GM06990 (cell line): ENCODE measurements at regions not wholly inside any gene's neighbourhood (a gene's known extent, or its start where the extent isn't known, plus 50 kb on each side); places are given as distances from the start of the nearest gene placed in this dataset.
A peak's percentile ranks its signal among the peaks of the same experiment; 100 is the strongest.

ENCODE experiments used
- DNase-seq: peaks from one replicate; pipeline ENCODE4 v3.0.0-alpha.2; 2011; ENCODE audit not compliant: insufficient read length; ENCODE audit errors: extremely low read depth
- H3K27me3 ChIP-seq: replicated peaks from 2 replicates; pipeline ENCODE4 v1.6.0; 2011; ENCODE audit warnings: low read length; ENCODE audit not compliant: control insufficient read depth, insufficient read depth
- H3K36me3 ChIP-seq: 2 replicates; pipeline ENCODE4 v1.5.1; 2011; ENCODE audit warnings: low read length; ENCODE audit not compliant: control insufficient read depth, insufficient read depth
- H3K4me3 ChIP-seq: replicated peaks from 2 replicates; pipeline ENCODE4 v1.5.1; 2011; ENCODE audit warnings: low read depth, mild to moderate bottlenecking, control low read depth, low read length
- CTCF ChIP-seq: IDR thresholded peaks from 2 replicates; pipeline ENCODE4 v1.5.1; 2011; ENCODE audit warnings: low read length, control low read depth, mild to moderate bottlenecking, inconsistent platforms; ENCODE audit not compliant: insufficient read depth, poor library complexity, severe bottlenecking

GRCh38 chr6:12494161-12494560 lies 204.0 kb downstream of the EDN1 start:
- TF ChIP-seq CTCF: no peak
- no peak for DNase-seq
- H3K27me3 ChIP-seq: no peaks in the 10 kb centered on the region
- no peak overlapping the region for H3K4me3 ChIP-seq
- no peaks in the 10 kb centered on the region for H3K36me3 ChIP-seq

GRCh38 chr6:12501990-12502389 lies 211.8 kb downstream of the EDN1 start:
- no peak overlapping the region for H3K4me3 ChIP-seq
- no peaks in the 10 kb centered on the region for H3K27me3 ChIP-seq
- no peaks in the 10 kb centered on the region for H3K36me3 ChIP-seq
- TF ChIP-seq CTCF: no peak
- no peak for DNase-seq

GRCh38 chr6:12504325-12504966 lies 212.1 kb upstream of the PHACTR1 start:
- no peaks in the 10 kb centered on the region for H3K36me3 ChIP-seq
- no peaks in the 10 kb centered on the region for H3K27me3 ChIP-seq
- peak; percentile 71 for TF ChIP-seq CTCF
- H3K4me3 ChIP-seq: no peak overlapping the region
- DNase-seq: no peak

DNA sequence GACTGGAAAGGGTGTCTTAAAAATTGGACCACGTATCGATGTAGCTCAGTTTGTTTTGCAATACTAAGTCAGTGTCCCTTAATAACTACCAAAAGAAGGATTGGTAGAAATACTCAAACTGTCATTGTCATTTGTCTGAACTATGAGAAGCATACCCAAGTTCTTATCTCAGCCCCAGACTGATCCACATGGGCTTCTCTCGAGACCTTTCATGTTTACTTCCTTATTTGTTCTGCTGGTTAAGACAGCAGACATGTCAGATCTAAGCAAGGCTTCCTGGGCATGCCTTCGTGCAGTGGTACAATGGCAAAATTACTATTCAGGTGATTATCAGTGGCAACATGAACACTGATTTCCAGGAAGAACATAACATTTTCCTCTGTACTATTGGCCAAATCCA lies 211.1 kb upstream of the PHACTR1 start:
- TF ChIP-seq CTCF: no peak
- H3K27me3 ChIP-seq: no peaks in the 10 kb centered on the region
- DNase-seq: no peak
- no peak overlapping the region for H3K4me3 ChIP-seq
- H3K36me3 ChIP-seq: no peaks in the 10 kb centered on the region

DNA sequence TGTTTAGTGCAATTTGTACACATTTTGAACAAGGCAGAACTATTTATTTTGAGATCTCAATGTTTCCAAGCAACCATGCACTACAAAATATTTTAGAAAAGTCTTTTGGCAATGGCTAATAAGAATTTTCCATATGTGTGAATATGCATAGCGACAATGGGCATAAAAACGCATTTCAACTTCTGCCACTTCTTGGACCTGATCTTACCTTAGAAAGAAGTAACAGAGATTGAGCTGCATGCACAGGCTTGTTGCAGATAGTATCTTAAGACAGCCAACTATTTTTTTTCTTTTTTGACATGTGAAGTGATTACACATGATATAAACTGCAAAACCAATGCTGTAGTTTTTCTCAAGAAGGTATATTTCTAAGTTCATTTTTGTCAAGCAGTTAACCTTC lies 210.4 kb upstream of the PHACTR1 start:
- Histone ChIP-seq H3K4me3 (no peak overlapping the region), H3K27me3 (no peaks in the 10 kb centered on the region), H3K36me3 (no peaks in the 10 kb centered on the region)
- no peak for DNase-seq
- no peak for TF ChIP-seq CTCF

- Histone ChIP-seq H3K4me3 (no peak overlapping the region), H3K27me3 (no peaks in the 10 kb centered on the region), H3K36me3 (no peaks in the 10 kb centered on the region)
- no peak for DNase-seq
- no peak for TF ChIP-seq CTCF
Measured at GRCh38 chr6:12507636-12508035, 208.9 kb upstream of the PHACTR1 start.
